Ishikawa (cell line): ENCODE measurements at regions not wholly inside any gene's neighbourhood (a gene's known extent, or its start where the extent isn't known, plus 50 kb on each side); places are given as distances from the start of the nearest gene placed in this dataset.

ENCODE experiments used
- CEBPB ChIP-seq: IDR thresholded peaks from 2 replicates; pipeline ENCODE4 v1.6.1; 2012
- CREB1 ChIP-seq: IDR thresholded peaks from 2 replicates; pipeline ENCODE4 v1.6.1; 2012; ENCODE audit warnings: low read depth
- EGR1 ChIP-seq: IDR thresholded peaks from 2 replicates; pipeline ENCODE4 v1.6.1; 2012
- EP300 ChIP-seq: IDR thresholded peaks from 2 replicates; pipeline ENCODE4 v1.6.1; 2012; ENCODE audit warnings: borderline replicate concordance
- FOXM1 ChIP-seq: IDR thresholded peaks from 2 replicates; pipeline ENCODE4 v1.6.1; 2012; ENCODE audit warnings: low read depth, borderline replicate concordance
- MAX ChIP-seq: IDR thresholded peaks from 2 replicates; pipeline ENCODE4 v1.6.1; 2012
- NFIC ChIP-seq: IDR thresholded peaks from 2 replicates; pipeline ENCODE4 v1.6.1; 2012
- RAD21 ChIP-seq: IDR thresholded peaks from 2 replicates; pipeline ENCODE4 v1.6.1; 2012; ENCODE audit warnings: low read depth
- REST ChIP-seq: IDR thresholded peaks from 2 replicates; pipeline ENCODE4 v1.6.1; 2012; ENCODE audit warnings: low read depth, mild to moderate bottlenecking
- TAF1 ChIP-seq: IDR thresholded peaks from 2 replicates; pipeline ENCODE4 v1.6.1; 2012; ENCODE audit warnings: low read depth, mild to moderate bottlenecking
- TCF12 ChIP-seq: IDR thresholded peaks from 2 replicates; pipeline ENCODE4 v1.6.1; 2012; ENCODE audit warnings: low read depth
- TEAD4 ChIP-seq: IDR thresholded peaks from 2 replicates; pipeline ENCODE4 v1.6.1; 2012
- USF1 ChIP-seq: IDR thresholded peaks from 2 replicates; pipeline ENCODE4 v1.6.1; 2012
- YY1 ChIP-seq: IDR thresholded peaks from 2 replicates; pipeline ENCODE4 v1.6.1; 2012; ENCODE audit warnings: low read depth
- ZBTB7A ChIP-seq: IDR thresholded peaks from 2 replicates; pipeline ENCODE4 v1.6.1; 2012; ENCODE audit warnings: low read depth

GRCh38 chr1:87930796-87931195 lies 602.1 kb downstream of the LMO4 start:
- TF ChIP-seq REST (no peak), USF1 (no peak), ZBTB7A (no peak), NFIC (no peak), EGR1 (no peak), CEBPB (no peak), TEAD4 (no peak), TAF1 (no peak), CREB1 (no peak), YY1 (no peak), TCF12 (no peak), RAD21 (no peak)

GRCh38 chr1:87933171-87933570 lies 604.5 kb downstream of the LMO4 start:
- TF ChIP-seq RAD21 (no peak), TAF1 (no peak), EGR1 (no peak), NFIC (no peak), TCF12 (no peak)

- no peak for TF ChIP-seq TCF12
- TF ChIP-seq CEBPB = no peak
- TF ChIP-seq TEAD4 = no peak
- no peak for TF ChIP-seq EP300
- no peak for TF ChIP-seq USF1
- no peak for TF ChIP-seq YY1
- TF ChIP-seq REST = no peak
- TF ChIP-seq RAD21 = no peak
Observed at GRCh38 chr1:87935130-87935529, 606.5 kb downstream of the LMO4 start.

GRCh38 chr1:87937831-87938395 lies 609.2 kb downstream of the LMO4 start:
- TF ChIP-seq TAF1 = no peak
- TF ChIP-seq TEAD4 = no peak
- no peak for TF ChIP-seq EGR1
- no peak for TF ChIP-seq YY1
- no peak for TF ChIP-seq MAX
- TF ChIP-seq CREB1 = no peak
- no peak for TF ChIP-seq FOXM1
- no peak for TF ChIP-seq EP300
- no peak for TF ChIP-seq TCF12
- no peak for TF ChIP-seq ZBTB7A
- TF ChIP-seq RAD21 = no peak

- TF ChIP-seq ZBTB7A (no peak), EGR1 (no peak), FOXM1 (no peak)
Observed at GRCh38 chr1:87938631-87939030, 610.0 kb downstream of the LMO4 start.

- TF ChIP-seq TAF1 (no peak), EGR1 (no peak), REST (no peak), RAD21 (no peak), MAX (no peak), TCF12 (no peak), NFIC (no peak), CREB1 (no peak), ZBTB7A (no peak), USF1 (no peak)
Observed at GRCh38 chr1:87939444-87939843, 610.8 kb downstream of the LMO4 start.
